CD4-positive, alpha-beta T cell treated with Interleukin-2 at 100 ng/mL for 4 hours (primary cell): ENCODE measurements at regions not wholly inside any gene's neighbourhood (a gene's known extent, or its start where the extent isn't known, plus 50 kb on each side); places are given as distances from the start of the nearest gene placed in this dataset.
A peak's percentile ranks its signal among the peaks of the same experiment; 100 is the strongest.

Experiments used
- DNase-seq: peaks from one replicate; pipeline ENCODE4 v3.0.0-alpha.2; 2020; ENCODE audit warnings: low spot score

GRCh38 chr2:176612736-176613135 lies 343.5 kb downstream of the MTX2 start:
- DNase-seq = no peak

DNA sequence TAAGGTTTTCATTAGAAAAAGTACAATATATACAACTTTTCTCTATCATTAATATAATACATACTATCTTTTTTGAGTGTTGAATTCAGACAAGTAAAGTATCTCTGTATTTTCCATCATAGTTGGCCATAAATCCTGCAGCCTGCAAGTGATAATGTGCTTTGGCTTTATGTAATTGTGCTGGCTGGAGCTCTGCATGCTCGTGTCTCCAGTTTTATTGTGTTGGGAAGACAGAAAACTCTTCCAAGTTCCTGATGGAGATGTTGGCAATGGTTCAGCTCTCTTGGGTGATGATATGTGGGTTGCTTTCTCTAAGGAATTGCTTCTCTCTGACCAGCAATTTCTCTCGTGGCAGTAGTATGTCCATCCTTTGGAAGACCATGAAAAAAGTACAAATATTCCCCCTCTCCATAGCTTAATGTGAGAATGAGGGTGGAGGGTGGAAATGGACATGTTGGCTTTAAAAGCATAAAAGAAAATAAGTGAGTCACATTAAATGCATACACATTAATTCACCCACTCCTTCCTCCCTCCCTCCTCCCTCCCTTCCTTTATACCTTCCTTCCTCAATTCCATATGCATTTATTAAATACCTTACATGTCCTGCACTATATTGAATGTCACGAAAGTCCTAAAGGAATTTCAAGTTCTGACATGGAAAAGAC lies 344.2 kb downstream of the MTX2 start:
- DNase-seq = no peak

DNA sequence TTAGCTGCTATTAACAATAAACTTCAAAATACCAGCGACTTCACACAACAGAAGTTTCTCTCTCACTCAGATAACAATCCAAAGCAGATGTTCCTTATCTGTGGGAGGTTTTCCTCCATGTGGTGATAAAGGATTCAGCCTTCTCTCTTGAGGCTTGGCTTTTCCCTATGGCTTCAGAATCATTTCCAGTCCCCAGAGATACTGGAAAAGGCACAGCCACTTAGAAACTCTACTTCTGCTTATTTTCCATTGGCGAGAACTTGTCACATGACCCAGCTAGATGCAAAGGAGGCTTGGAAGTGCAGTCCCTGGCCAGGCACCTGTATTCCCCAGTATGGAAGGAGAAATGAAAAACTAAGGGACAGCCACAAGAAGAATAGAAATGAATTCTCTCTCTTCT lies 344.8 kb downstream of the MTX2 start:
- DNase-seq = no peak

DNA sequence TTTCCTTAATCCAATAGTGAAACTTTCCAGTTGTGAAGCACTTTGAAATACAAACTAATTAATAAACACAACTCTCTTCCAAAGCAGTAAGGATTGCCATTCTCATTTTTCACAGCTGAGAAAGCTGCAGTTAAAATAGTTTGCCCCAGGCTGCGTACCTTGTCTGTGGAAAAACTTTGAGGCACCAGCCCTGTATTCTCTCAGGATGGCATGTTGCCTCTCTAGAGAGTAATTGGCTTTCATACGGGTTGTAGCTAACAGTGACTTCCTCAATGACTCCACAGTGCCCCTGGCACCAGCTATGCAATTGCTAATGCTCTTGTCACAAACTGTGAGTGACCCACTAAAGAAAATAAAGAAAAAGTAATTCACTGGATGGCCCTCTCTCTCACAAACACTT lies 345.7 kb downstream of the MTX2 start:
- no peak for DNase-seq

- DNase-seq = no peak
Observed at GRCh38 chr2:176619504-176619903, 350.3 kb downstream of the MTX2 start.

- no peak for DNase-seq
Observed at GRCh38 chr2:176621350-176621749, 352.1 kb downstream of the MTX2 start.

GRCh38 chr2:176622792-176623191 lies 353.6 kb downstream of the MTX2 start:
- DNase-seq = no peak

DNA sequence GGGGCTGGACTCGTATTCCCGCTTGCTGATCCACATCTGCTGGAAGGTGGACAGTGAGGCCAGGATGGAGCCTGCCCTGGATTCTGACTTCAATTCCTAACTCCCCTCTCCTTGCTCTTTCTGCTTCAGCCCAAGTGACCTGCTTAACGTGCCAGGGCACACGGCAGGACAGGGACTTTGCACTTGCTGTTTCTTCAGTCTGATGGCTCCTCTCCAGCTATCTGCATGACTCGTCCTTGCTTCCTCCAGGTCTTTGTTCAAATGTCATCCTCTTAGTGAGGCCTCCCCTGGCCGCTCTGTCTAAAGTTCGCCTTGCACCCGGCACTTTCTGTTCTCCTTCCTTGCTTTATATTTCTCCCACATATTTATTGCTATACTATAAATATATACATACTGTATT lies 357.6 kb downstream of the MTX2 start:
- DNase-seq = no peak

GRCh38 chr2:176628438-176628837 lies 359.2 kb downstream of the MTX2 start:
- DNase-seq = no peak

DNA sequence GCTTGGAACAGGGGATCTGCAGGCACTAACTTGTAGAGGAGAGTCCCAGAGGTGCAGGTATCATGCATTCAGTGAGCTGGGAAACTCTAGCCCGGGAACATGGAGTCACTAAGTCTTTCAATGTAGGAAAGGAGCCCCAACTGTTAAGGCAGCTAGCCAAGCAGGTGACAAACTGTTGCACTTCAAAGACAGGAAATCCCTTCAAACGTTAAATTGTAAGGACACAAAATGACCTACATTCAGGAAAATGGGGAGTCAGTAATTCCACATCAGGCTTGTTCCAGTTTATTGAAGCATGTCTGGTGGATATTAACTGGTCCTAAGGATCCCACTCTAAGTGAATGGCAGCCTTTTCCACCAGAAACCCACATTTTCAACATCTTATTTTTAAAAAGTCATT lies 364.5 kb downstream of the MTX2 start:
- no peak for DNase-seq

GRCh38 chr2:176636401-176636800 lies 367.2 kb downstream of the MTX2 start:
- DNase-seq = no peak

DNA sequence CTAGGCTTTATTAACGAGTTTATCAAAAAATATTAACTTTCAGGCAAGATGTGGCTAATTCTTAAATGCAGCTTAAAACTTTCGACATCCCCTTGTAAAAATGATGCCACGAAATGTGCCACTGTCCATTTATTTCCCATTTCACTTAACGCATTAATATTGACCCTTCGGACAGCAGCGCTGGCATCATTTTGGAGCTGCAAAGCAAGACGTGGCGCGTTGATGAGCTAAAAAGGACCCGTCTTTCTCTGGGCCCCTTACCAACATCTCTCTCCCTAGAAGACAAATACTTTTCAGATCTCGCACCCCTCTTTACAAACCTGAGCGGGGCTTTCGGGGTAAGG lies 367.9 kb downstream of the MTX2 start:
- DNase-seq = no peak

DNA sequence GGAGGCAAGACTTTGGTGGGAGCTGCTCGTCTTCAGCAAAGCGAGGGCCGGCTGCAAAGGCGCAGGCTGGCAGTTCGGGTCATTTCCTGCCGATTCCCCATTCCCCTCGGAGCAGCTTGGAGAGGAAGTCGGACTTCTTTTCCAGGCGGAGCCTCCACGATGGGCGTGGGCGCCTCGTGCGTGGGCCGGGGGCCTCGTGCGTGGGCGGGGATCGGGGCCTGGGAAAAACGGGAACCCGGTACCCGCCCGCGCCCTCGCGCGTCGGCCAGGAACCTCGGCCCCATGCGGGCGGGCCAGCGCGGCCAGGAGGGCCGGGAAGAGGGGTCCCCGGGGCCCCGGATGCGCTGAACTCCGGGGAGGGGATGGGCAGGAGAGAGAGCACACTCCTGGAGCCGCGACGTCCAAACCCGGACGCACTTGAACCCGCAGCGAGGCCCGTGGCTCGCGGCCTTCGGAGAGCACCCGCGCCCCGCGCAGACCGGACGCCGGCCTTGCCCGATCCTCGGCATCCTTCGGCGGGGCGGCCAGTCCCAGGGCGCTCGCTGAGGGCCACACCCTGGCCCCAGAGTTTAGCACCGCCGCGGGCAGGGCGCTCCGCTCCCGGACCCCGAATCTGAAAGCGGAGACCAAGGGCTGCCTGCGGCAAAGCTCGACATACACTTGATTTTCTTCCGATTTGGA lies 368.4 kb downstream of the MTX2 start:
- DNase-seq = no peak

- peak; percentile 49 for DNase-seq
Observed at GRCh38 chr2:176638167-176639015, 369.1 kb downstream of the MTX2 start.

DNA sequence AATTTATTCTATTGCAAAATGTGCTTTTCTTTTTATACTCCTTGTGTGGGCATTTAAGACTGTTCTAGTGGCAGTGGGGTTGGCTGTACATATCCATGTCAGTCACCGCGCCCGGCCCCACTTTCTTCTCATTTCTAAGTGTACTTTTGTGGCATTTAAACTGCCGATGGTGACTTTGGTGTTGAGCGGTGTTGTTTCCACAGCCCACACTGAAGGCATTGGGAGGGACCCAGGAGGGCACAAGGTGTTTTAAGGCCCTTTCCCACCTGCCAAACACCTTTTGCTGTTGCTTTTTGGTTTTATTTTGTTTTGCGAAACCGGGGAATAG lies 369.7 kb downstream of the MTX2 start:
- no peak for DNase-seq

GRCh38 chr2:176639671-176640070 lies 370.4 kb downstream of the MTX2 start:
- no peak for DNase-seq

- DNase-seq = no peak
Observed at GRCh38 chr2:176641436-176641835, 372.2 kb downstream of the MTX2 start.

GRCh38 chr2:176642074-176642473 lies 372.8 kb downstream of the MTX2 start:
- no peak for DNase-seq

GRCh38 chr2:176643646-176644045 lies 374.4 kb downstream of the MTX2 start:
- DNase-seq = no peak

- DNase-seq = no peak
Observed at GRCh38 chr2:176645494-176645893, 376.3 kb downstream of the MTX2 start.

GRCh38 chr2:176646033-176646615 lies 376.9 kb downstream of the MTX2 start:
- DNase-seq = no peak

- DNase-seq = no peak
Observed at GRCh38 chr2:176647325-176648165, 378.3 kb downstream of the MTX2 start.
